ENCODE measurements at regions not wholly inside any gene's neighbourhood (a gene's known extent, or its start where the extent isn't known, plus 50 kb on each side); places are given as distances from the start of the nearest gene placed in this dataset.

DNA sequence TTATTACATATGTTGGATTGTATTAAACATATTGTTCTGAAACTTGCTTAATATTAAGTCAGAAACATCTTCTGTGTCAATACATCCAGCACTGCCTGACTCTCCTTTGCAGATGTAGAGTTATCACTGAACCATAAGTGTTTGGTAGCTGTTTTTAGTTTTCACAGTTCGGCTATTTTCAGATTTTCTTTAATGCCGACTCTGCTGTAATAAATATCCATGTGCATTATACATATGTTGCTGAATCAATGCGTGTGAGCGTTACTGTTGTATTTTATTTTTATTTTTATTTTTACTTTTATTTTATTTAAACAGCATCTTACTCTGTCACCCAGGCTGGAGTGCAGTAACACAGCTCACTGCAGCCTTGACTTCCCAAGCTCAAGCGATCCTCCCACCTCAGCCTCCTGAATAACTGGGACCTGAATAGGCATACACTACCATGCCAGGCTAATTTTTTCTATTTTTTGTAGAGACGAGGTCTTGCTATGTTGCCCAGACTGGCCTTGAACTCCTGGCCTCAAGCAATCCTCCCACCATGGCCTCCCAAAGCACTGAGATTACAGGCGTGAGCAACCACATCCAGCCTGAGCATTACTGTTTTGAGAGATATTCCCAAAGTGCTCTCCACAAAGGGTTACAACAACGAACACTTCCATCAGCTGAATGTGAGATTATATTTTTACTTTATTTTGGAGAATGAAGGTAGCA is 50.7 kb upstream of the NOCT start:
- DNase-seq, result no peak

DNA sequence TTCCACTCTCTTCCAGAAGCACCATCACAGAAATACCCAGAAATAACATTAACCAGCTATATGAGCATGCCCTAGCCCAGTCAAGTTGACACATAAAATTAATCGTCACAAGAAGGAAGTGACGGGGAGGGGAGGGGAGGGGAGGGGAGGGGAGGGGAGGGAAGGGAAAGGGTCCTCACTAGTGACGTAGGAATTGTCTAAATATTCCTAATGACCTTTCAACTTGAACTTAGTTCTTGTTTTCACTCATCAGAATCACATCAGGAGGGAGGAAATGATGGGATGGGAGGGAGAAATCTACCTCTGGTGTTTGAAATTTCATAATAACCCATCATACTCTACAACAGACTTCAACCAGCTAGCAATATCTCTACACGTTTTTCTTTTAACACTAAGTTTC is 52.2 kb upstream of the NOCT start:
- DNase-seq, result no peak

DNA sequence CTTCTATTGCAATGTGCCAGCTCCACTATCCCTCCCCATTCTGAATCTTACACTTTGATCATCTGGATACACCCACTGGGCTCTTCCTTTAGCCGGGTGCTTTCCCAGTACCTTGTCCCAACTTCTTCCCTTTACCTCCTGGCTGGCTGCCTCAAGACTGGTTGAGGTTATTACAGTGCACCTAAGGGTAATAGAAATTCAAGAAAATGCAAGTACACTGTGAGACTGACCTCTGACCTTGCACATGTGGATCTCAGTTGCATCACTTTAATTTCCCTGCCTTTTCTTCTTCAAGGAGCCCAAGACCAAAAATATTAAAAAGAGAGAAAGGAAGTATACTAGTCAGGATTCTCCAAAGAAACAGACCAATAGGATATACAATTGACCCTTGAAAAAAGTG is 53.9 kb upstream of the NOCT start:
- DNase-seq, result no peak

DNA sequence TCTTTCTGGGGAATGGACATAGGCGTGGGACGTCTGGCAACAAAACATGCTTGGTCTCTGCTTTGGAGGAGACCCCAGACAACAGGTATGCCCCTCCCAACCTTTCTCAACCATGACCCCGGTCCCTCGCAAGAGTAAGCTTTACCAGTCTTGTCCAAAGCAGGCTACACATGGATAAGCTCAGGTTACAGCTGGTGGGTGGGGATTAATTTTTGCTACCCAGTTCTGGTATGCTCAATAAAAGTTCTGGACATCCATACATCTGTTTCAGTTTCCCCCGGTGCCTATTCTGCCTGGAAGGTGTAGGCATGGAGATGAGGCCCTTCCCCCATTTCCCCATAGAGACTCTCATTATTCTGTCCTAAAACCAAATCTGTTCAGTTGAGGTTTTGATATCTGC is 54.5 kb upstream of the NOCT start:
- DNase-seq, result no peak

DNA sequence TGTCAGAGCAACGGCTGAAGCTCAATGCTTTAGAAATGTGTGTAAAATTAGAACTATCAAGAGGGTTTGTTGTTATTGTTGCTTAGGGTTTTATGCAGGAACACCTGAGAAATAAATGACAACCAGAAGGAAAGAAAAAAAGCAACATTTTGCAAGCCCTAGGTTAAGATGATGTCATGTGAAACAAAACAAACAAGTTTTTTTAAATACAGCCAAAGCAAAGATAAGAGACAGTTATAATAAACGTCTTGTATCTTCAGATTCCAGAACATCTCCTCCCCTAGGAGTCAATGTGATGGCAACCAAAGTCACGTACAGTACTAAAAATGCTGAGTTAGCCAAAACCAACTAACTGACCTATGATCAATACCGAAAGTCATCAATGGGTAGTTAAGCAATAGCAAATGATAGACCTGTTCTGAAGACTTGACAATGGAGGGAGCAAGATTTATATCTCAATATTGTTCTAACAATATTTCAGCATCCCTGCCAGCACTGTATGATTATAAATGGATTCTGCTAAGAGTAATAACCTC is 55.3 kb upstream of the NOCT start:
- DNase-seq, result no peak

DNA sequence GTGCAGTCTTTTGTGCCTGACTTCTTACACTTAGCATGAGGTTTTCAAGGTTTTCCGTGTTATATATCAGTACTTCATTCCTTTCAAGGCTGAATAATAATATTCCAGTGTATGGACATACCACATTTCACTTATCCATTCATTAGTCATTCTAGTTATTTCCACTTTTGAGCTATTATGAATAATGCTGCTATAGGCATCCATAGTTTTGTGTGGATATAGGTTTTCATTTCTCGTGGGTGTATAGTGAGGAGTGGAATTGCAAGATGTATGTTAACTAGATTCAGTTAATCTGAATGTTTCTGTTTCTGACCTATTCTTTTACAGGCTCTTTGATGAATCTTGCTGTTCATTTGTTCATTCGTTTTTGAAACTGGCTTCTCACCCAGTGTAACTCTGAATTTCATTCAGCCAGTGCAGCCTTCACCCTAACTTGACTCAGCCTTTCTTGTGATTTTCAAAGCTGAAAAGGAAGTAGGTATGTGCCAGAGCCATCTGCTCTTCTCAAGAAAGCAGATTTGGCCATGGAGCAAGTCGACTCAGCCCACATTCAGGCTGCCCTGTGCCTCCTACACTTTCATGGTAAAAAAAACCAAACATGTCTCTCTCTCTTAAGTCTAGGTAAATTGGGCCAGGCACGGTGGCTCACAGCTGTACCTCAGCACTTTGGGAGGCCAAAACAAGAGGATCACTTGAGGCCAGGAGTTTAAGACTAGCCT is 56.3 kb upstream of the NOCT start:
- DNase-seq, result no peak

DNA sequence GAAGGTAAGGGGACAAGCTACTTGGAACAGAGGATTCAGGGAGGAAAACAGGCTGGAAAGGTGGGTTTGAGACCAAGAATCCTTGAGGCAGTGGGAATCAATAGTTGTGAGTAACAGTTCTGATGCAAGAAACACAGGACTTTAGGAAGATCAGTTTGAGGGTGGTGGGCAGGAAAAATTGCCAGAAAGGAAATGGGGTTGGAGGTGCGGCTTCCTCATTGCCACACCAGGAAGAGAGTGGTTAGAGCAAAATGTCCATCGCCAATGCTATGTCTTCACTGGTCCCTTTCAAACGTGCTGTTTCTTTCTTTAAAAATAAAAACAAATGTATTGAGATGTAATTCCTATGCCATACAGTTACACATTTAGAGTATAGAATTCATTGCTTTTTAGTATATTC is 57.1 kb upstream of the NOCT start:
- no peak for DNase-seq

DNA sequence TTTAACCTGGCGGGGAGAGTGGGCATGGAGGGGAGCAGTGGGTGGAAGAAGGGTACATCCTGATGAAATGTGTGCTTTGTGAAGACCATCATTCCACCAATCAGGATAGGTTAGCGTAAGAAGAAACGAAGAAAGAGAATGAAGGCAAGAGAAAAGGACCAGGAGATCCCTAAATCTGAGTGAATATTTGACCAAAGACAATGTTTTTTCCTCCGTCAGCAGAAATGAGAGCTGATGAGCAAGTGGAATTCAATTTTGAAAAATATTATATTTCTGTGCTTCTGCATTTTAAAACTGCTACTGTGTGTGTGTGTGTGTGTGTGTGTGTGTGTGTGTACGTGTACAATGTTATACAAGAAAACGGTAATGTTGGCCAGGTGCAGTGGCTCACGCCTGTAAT is 58.3 kb upstream of the NOCT start:
- DNase-seq, result no peak

DNA sequence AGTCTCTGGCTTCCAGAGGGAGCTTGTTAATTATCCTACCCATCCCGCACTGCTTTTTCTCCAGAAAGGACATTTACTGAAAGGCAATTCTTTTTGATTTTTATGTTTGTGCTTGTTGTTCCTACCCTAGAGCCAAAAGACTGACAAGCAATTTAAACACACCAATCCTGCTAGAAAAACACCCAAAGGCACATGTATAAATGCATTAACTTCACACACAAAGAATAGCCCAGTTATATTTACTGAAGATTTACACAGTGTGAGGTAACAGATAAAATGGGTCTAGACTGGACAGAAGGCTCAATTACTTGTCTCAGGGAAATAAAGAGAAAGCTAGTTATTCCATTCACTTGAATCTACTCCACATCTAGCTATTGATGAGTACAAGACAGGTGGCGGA is 61.2 kb upstream of the NOCT start:
- DNase-seq, result no peak

DNA sequence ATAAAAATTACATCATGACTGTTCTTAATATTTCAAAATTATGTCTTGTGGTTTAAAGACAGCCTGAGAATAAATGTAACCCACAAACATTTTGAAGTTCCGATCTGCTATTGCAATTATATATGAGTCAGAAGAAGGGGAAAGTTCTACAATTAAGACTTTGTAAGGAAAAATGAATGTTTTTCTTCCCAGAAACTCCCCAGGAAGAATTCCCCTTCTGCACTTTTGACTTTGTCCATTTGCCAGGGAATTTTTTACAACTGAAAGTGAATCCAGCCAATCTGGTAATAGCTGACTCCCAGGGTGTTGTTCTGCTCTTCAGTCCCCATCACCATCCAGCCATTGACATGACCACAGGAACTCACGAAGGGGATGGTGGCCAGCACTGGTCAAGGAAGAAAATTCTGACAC is 61.6 kb upstream of the NOCT start:
- DNase-seq, result no peak

DNA sequence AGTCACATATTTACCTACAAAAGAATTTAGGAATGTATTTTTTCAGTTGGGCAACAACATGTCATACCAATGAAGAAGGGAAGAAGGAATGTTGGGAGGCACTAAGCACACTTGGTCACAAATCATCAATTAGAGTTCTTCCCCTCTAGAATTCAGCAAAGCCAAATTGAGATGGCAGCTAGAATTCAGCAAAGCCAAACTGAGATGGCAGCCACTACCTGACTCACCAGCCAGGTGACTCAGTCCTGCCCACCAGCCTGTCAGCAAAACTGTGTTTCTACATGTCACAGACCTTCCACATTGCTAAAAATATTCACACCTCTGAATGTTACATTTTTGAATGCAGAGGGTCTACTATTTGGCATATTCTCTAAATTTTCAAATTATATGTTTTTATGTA is 63.2 kb upstream of the NOCT start:
- DNase-seq, result no peak

DNA sequence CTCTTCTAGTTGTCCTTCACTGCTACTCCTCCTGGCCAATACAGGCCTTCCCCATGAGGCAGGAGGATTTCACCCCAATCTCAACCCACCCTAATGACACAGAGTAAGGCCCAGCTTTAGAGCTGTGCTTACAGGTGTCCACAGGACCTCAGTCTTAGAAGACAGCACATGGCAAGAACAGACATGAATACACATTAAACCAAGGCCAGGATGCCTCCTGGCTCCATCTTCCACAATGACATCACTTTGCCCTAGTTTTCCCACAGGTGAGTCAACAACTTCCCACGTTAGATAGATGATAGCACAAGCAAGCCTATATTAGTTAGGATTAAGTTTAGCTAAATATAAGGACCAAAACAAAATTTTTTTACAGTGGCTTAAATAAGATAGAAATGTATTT is 63.8 kb upstream of the NOCT start:
- DNase-seq, result no peak

DNA sequence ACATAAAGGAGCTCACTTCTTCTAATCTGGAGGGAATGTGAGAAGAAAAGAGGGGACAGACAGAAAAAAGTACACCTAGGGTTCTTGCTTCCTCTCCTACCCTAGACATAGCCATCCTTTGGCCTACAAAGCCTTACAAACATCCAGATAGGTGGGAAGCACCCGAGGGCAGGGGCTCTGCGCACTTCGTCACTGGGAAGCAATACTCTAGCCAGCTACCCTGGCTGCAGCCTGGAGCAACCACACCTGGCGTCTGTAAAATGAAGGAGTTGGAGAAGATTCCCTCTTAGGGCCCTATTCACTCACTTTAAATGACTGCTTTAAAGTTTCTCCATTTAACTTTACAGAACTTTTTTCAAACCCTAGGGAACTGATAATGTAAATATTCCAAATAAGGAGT is 65.7 kb upstream of the NOCT start:
- no peak for DNase-seq

DNA sequence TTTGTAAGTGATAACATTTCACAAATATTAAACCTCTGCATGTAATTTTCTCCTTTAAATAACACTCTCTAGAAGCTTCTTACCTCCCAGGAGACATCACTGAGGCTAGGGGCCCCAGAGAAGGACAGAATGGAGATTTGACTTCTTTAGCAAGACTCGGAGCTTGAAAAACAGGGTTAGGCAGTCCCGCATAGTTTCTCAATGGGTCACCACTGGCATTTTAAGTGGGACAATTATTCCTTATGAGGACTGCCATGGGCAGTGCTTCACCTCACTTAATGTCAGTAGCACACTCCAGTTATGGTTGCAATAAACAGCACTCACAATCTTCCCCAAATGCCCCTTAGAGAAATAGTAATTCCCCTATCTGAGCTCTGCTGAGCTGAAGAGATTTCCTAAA is 66.7 kb upstream of the NOCT start:
- no peak for DNase-seq

DNA sequence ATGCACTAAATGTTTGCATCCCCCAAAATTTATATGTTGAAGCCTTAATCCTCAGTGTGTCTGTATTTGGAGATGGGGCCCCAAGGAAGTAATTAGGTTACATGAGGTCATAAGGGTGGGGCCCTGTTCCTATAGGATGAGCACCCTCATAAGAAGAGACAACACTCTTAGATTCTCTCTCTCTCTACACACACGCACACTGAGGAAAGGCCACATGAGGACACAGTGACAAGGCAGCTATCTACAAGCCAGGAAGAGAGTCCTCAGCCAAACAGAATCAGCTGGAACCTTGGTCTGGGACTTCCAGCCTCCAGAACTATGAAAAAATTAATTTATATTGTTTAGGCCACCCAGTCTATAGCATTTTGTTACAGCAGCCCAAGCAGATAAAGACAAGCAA is 69.3 kb upstream of the NOCT start:
- DNase-seq, result no peak

DNA sequence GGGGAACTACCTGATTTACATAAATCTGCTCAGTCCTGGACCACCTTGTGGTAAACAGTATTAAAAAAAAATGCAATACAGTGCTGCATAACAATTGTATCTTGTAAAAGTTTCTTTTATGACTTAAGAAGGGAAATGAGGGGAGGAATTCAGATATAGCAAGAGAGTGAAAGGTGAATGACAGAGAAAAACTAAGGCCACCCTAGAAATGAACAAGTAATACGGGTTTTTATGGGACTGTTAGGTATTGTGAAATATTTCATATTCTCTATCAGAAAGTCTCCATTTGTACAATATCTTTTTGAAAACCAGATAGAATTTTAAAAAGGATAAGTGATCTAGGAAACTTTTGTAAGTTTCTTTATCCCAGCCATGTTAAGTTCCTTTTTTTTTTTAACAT is 69.7 kb upstream of the NOCT start:
- no peak for DNase-seq

DNA sequence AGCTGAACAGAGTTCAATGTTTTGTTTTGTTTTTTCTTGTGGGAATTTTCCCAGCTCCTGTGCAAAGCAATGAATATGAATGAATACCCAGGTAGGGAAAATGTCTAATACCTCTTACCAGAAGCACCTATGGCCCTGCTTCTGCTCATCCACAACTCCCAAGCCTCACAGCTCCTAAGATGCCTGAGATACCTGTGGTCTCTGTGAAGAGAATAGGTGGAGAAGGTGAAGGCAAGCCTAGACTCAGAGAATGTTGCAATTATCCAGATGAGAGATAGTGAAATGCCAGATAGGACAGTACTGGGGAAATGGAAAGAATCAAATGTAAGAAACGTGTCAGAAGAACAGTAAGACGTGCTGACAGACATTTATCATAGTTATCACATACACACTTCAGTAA is 70.2 kb upstream of the NOCT start:
- DNase-seq, result no peak

DNA sequence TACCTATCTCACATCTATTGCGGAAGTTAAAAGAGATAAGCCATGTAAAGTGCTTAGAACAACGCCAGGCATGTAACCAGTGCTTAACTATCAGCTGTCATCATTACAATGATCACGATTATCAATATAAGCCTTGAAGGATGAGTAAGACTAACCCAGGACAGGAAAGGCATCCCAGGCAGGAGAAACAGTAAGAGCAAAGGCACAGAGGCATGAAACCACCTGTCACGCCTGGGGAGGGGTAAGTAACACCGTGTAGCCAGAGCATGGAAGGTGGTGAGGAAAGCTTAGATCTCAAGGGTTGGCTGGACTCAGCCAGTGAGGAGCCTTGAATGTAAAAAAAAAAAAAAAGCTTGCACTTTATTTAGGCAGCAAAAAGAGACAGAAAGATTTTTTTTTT is 71.7 kb upstream of the NOCT start:
- DNase-seq, result no peak

DNA sequence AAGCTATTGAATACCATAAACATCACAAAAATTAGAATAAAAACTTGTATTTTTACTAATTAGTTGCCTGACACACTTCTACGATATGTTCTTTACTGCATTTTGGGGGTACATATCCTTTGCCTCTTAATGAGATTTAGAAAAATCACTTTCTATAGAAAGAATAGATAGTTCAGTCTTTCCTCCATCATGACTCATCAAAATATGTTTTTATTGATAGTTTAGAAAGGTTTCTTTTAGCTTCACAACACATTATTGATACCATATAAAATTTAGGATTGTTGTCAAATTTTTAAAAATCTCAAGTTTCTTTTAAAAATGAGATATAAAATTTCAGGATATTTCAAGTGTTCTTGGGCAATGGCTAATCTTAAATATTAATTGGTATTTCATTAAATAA is 74.5 kb upstream of the NOCT start:
- no peak for DNase-seq

DNA sequence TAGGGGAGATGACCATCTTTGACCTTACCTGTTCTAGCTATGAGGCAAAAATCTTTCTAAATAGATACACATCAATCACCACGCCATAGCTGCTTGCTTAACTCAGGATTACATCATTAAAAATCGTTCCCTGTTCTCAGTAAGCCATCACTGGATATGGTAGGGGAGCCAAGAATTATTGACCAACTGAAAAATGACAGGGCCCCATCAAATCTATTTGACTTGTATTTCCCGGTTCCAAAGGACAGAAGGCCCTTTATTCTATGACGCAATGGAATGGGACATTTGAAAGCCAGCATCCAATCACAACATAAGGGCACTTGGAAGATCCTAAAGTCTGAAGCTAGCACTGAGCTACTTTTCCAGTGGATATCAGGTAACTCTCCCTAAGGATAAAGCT is 75.6 kb upstream of the NOCT start:
- no peak for DNase-seq

DNA sequence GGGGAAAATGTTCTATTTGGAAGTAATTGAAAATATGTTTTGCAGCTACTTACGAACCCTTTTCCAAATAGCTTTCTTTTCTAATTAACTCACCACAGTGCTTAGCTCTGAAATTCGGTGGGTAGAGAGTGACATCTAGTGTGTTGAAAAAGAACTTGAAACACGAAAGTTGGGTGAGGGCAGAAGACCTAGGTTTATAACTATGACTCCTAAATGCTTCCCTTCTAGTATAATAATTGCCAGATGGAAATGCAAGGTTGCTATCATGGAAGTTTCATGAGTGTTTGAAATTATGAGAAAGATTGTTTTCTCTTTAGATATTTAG is 77.3 kb upstream of the NOCT start:
- peak; percentile 11 for DNase-seq

DNA sequence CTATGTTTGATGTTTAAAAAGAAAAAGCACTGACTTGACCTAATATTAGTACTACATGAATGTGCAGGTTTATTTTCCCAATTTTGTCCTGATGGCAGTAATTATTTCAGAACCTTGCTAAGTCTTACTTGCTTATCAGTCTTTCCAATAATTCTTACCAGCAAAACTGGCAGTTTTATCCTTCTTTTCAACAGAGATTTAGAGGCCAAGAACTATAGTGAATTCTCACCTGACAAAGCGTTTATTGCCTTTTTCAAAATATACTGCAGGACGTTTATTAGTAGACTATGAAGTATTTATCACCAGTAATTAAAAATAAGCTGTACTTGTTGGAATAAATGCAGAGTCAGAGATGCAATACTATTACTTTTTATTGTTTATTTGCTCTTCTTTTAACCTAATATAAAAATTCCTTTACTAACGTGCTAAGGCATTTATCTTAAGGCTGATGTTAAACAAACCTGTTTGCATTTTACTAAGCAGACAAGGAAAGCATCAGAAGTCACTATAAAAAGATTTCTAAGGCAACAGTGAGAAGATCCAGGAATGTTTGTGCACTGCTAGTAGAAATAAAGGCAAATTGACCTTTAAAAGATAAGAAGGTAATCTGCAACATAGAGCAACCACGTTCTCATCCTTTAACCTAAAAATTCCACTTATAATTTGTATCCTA is 80.3 kb upstream of the NOCT start:
- no peak for DNase-seq

DNA sequence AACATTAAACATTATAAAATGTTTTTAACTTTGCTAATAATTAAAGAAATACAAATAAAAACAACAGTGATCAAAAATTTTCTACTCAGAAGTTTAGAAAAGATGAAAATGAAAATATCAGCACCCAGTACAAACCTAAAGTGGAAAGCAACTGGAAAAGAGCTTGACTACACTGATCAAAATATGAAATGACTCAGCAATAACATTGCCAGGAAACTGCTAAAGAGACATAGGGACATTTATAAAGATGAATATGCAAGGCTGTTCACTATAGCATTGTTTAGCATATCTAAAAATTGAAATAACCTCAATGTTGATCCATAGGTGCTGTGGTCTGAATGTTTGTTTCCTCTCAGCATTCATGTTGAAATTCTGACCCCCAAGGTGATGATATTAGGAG is 88.5 kb upstream of the NOCT start:
- no peak for DNase-seq

DNA sequence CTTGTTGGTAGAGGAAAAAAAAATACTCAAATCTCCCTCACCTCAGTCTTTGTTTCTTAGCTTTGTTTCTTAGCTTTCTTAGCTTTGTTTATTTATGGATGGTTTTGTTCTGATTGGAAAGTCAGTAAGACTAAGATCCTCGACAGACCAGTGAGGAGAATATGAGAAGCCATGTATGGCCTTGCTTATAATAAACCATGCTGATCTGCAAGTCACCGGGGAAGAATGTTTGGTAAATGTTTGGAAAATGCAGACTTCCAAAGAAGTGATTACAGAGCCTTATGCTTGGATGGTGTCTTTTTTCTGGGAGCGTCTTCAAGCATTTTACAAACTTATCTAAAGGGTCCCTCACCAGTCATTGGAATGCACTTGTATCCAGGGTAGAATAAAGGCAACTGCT is 90.1 kb upstream of the NOCT start:
- no peak for DNase-seq

All from DMS79 (cell line).